HFFc6 (cell line): ENCODE measurements at regions not wholly inside any gene's neighbourhood (a gene's known extent, or its start where the extent isn't known, plus 50 kb on each side); places are given as distances from the start of the nearest gene placed in this dataset.
"Not testable (repeated sequence)": the region's sequence is repeated elsewhere in the genome, so short reads cannot be mapped to it uniquely, and the experiment has no call there.

Experiments used
- DNase-seq: peaks from one replicate; pipeline ENCODE4 v3.0.0-alpha.2; 2018
- H3K27ac Mint-ChIP-seq: 2 replicates; pipeline ENCODE4 v1.8.0; 2020; ENCODE audit warnings: mild to moderate bottlenecking, mixed read lengths
- H3K27me3 Mint-ChIP-seq: 2 replicates; pipeline ENCODE4 v1.8.0; 2021; ENCODE audit warnings: mild to moderate bottlenecking, moderate library complexity, mixed read lengths; ENCODE audit not compliant: insufficient read depth
- H3K36me3 Mint-ChIP-seq: 2 replicates; pipeline ENCODE4 v1.8.0; 2021; ENCODE audit warnings: low read depth, mixed read lengths
- H3K4me1 Mint-ChIP-seq: 2 replicates; pipeline ENCODE4 v1.8.0; 2020; ENCODE audit warnings: low read depth, mixed read lengths
- H3K4me3 Mint-ChIP-seq: 2 replicates; pipeline ENCODE4 v1.8.0; 2020; ENCODE audit warnings: mild to moderate bottlenecking, moderate library complexity, mixed read lengths
- H3K9me3 Mint-ChIP-seq: 2 replicates; pipeline ENCODE4 v1.8.0; 2020; ENCODE audit warnings: mild to moderate bottlenecking, mixed read lengths
- CTCF ChIP-seq: fragments of 200-600 bp; sonication (generic); IDR thresholded peaks from 2 replicates; pipeline ENCODE4 v1.5.0; 2021; ENCODE audit warnings: antibody characterized with exemption, mild to moderate bottlenecking

GRCh38 chr12:74245458-74245857 lies 292.2 kb upstream of the ATXN7L3B start:
- Mint-ChIP-seq H3K4me3 (no peak overlapping the region), H3K27ac (no peak overlapping the region), H3K4me1 (no peaks in the 10 kb centered on the region), H3K36me3 (no peaks in the 10 kb centered on the region), H3K9me3 (peaks cover 32% of the 10 kb centered on the region), H3K27me3 (no peaks in the 10 kb centered on the region; the same call in 1 of the 2 replicates)
- TF ChIP-seq CTCF: no peak
- no peak for DNase-seq

GRCh38 chr12:74250891-74251290 lies 286.7 kb upstream of the ATXN7L3B start:
- no peaks in the 10 kb centered on the region for H3K4me1 Mint-ChIP-seq
- no peak overlapping the region for H3K27ac Mint-ChIP-seq
- H3K27me3 Mint-ChIP-seq: no peaks in the 10 kb centered on the region
- DNase-seq: no peak
- TF ChIP-seq CTCF: no peak
- H3K9me3 Mint-ChIP-seq: peaks cover 11% of the 10 kb centered on the region
- H3K36me3 Mint-ChIP-seq: no peaks in the 10 kb centered on the region
- H3K4me3 Mint-ChIP-seq: no peak overlapping the region

DNA sequence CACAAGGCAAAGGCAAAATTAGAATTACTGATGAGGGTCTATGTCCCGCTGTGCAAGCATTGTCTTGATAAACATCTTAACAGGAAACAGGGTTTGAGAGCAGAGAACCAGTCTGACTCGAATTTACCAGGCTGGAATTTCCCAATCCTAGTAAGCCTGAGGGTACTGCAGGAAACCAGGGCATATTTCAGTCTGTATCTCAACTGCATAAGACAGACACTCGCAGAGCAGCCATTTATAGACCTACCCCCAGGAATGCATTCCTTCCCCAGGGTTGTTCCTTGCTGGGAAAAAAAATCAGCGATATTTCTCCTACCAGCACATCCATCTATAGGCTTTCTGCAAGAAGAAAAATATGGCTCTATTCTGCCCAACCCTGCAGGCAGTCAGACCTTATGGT lies 283.8 kb upstream of the ATXN7L3B start:
- not testable (repeated sequence) for H3K27me3 Mint-ChIP-seq, DNase-seq, H3K4me1 Mint-ChIP-seq, H3K9me3 Mint-ChIP-seq, H3K36me3 Mint-ChIP-seq, H3K27ac Mint-ChIP-seq, H3K4me3 Mint-ChIP-seq

DNA sequence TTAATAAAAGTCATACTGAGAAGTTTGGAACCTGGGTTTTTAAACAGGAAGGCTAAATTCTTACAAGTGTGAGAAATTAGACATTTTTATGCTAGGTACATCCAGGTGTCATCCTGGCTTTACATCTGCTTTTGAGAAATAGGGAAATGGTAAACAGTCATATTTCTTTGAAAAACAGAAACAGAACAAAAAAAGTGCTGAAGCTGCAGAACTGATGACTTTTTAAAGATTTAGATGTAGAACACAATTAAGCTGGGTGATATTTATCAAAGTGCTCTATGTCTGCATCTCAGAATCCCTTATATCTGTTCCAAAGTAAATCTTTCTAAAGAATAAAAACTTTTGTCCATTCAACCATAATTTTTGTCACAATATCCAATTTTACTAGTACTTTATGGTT lies 282.9 kb upstream of the ATXN7L3B start:
- H3K9me3 Mint-ChIP-seq: peaks cover 5% of the 10 kb centered on the region; the same call in 1 of the 2 replicates
- no peak overlapping the region for H3K27ac Mint-ChIP-seq
- H3K4me3 Mint-ChIP-seq: no peak overlapping the region
- H3K4me1 Mint-ChIP-seq: no peaks in the 10 kb centered on the region
- no peak for TF ChIP-seq CTCF
- no peak for DNase-seq
- no peaks in the 10 kb centered on the region for H3K36me3 Mint-ChIP-seq
- H3K27me3 Mint-ChIP-seq: no peaks in the 10 kb centered on the region

- no peak overlapping the region for H3K4me3 Mint-ChIP-seq
- peaks cover 4% of the 10 kb centered on the region; the same call in 1 of the 2 replicates for H3K9me3 Mint-ChIP-seq
- H3K36me3 Mint-ChIP-seq: no peaks in the 10 kb centered on the region
- no peaks in the 10 kb centered on the region for H3K27me3 Mint-ChIP-seq
- no peaks in the 10 kb centered on the region for H3K4me1 Mint-ChIP-seq
- no peak for DNase-seq
- no peak for TF ChIP-seq CTCF
- no peak overlapping the region for H3K27ac Mint-ChIP-seq
Observed at GRCh38 chr12:74259199-74259598, 278.4 kb upstream of the ATXN7L3B start.

DNA sequence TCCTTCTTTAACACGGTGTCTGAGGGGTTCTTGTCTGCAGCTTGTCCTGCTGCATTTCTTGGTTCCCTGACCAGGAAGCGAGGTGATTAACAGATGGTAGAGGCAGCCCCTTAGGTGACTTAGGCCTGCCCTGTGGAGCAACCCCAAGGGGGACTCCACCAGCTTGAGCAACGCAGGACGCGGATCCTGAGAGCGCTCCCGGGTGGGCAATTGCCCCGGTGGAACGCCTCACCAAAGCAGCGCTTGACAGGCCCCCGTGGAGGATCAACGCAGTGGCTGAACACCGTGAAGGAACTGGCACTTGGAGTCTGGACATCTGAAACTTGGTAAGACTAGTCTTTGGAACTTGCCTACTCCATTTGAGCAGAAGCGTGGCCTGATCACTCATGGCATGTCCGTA lies 272.9 kb upstream of the ATXN7L3B start:
- TF ChIP-seq CTCF: no peak

GRCh38 chr12:74269355-74269754 lies 268.3 kb upstream of the ATXN7L3B start:
- H3K36me3 Mint-ChIP-seq, H3K27me3 Mint-ChIP-seq, H3K27ac Mint-ChIP-seq, H3K4me3 Mint-ChIP-seq, DNase-seq, H3K4me1 Mint-ChIP-seq: not testable (repeated sequence)
- H3K9me3 Mint-ChIP-seq: peaks cover 33% of the 10 kb centered on the region

More for the DNA sequence above, 272.9 kb upstream of the ATXN7L3B start:
- no peaks in the 10 kb centered on the region for H3K4me1 Mint-ChIP-seq
- no peak for DNase-seq
- H3K27ac Mint-ChIP-seq: no peak overlapping the region
- H3K9me3 Mint-ChIP-seq: peaks cover 32% of the 10 kb centered on the region
- H3K36me3 Mint-ChIP-seq: peaks cover 7% of the 10 kb centered on the region; the same call in 1 of the 2 replicates
- H3K27me3 Mint-ChIP-seq: no peaks in the 10 kb centered on the region; the same call in 1 of the 2 replicates
- H3K4me3 Mint-ChIP-seq: no peak overlapping the region
